Chondrocyte (in vitro differentiated cells): ENCODE measurements at regions not wholly inside any gene's neighbourhood (a gene's known extent, or its start where the extent isn't known, plus 50 kb on each side); places are given as distances from the start of the nearest gene placed in this dataset.
A peak's percentile ranks its signal among the peaks of the same experiment; 100 is the strongest.

Source experiments
- DNase-seq: peaks from one replicate; pipeline ENCODE4 v3.0.0; 2021; ENCODE audit warnings: mixed read lengths, low spot score
- H3K27ac Mint-ChIP-seq: one replicate; pipeline ENCODE4 v1.8.0; 2021; ENCODE audit warnings: mild to moderate bottlenecking, moderate library complexity, mixed read lengths; ENCODE audit not compliant: unreplicated experiment
- H3K27me3 Mint-ChIP-seq: 2 replicates; pipeline ENCODE4 v1.8.0; 2021; ENCODE audit warnings: low read depth, mixed read lengths
- H3K36me3 Mint-ChIP-seq: 2 replicates; pipeline ENCODE4 v1.8.0; 2021; ENCODE audit warnings: low read depth, mixed read lengths
- H3K4me1 Mint-ChIP-seq: 2 replicates; pipeline ENCODE4 v1.8.0; 2021; ENCODE audit warnings: low read depth, mild to moderate bottlenecking, mixed read lengths
- H3K4me3 Mint-ChIP-seq: one replicate; pipeline ENCODE4 v1.8.0; 2021; ENCODE audit warnings: mild to moderate bottlenecking, moderate library complexity, mixed read lengths; ENCODE audit not compliant: unreplicated experiment
- H3K9me3 Mint-ChIP-seq: 2 replicates; pipeline ENCODE4 v1.8.0; 2021; ENCODE audit warnings: low read depth, mixed read lengths
- TF ChIP-seq, protein P1 (sequence below): fragments of 200-600 bp; sonication (generic); IDR thresholded peaks from 2 replicates; pipeline ENCODE4 v1.5.0; 2021; ENCODE audit warnings: antibody characterized with exemption, mild to moderate bottlenecking, moderate library complexity

- peaks cover 14% of the 10 kb centered on the region for H3K27me3 Mint-ChIP-seq
- H3K27ac Mint-ChIP-seq: no peak overlapping the region
- peaks cover 4% of the 10 kb centered on the region for H3K36me3 Mint-ChIP-seq
- no peak overlapping the region for H3K4me3 Mint-ChIP-seq
- peaks cover 6% of the 10 kb centered on the region for H3K4me1 Mint-ChIP-seq
- TF ChIP-seq, protein P1, sequence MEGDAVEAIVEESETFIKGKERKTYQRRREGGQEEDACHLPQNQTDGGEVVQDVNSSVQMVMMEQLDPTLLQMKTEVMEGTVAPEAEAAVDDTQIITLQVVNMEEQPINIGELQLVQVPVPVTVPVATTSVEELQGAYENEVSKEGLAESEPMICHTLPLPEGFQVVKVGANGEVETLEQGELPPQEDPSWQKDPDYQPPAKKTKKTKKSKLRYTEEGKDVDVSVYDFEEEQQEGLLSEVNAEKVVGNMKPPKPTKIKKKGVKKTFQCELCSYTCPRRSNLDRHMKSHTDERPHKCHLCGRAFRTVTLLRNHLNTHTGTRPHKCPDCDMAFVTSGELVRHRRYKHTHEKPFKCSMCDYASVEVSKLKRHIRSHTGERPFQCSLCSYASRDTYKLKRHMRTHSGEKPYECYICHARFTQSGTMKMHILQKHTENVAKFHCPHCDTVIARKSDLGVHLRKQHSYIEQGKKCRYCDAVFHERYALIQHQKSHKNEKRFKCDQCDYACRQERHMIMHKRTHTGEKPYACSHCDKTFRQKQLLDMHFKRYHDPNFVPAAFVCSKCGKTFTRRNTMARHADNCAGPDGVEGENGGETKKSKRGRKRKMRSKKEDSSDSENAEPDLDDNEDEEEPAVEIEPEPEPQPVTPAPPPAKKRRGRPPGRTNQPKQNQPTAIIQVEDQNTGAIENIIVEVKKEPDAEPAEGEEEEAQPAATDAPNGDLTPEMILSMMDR: no peak
- DNase-seq: no peak
- peaks cover 12% of the 10 kb centered on the region for H3K9me3 Mint-ChIP-seq
Observed at GRCh38 chr3:99041747-99042146, 140.3 kb upstream of the DCBLD2 start.

DNA sequence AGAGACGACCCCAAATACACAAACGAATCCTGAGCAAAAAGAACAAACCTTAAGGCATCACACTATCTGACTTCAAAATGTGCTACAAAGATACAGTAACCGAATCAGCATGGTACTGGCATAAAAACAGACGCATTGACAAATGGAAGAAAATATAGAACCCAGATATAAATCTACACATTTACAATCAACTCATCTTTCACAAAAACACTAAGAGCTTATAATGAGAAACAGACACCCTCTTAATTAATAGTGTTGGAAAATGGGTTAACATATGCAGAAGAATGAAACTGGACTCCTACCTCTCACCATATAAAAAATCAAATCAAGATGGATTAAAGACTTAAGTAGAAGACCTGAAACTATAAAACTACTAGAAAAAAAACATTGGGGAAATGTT, 130.3 kb upstream of the DCBLD2 start:
- Mint-ChIP-seq H3K27me3 (no peaks in the 10 kb centered on the region), H3K9me3 (peaks cover 17% of the 10 kb centered on the region), H3K36me3 (peaks cover 12% of the 10 kb centered on the region), H3K4me1 (no peaks in the 10 kb centered on the region), H3K27ac (no peak overlapping the region), H3K4me3 (no peak overlapping the region)
- no peak for DNase-seq
- TF ChIP-seq, protein P1: no peak

- TF ChIP-seq, protein P1: peak; percentile 95
- Mint-ChIP-seq H3K27me3 (no peaks in the 10 kb centered on the region), H3K9me3 (peaks cover 17% of the 10 kb centered on the region), H3K27ac (no peak overlapping the region), H3K4me1 (peaks cover 11% of the 10 kb centered on the region), H3K36me3 (peaks cover 10% of the 10 kb centered on the region), H3K4me3 (no peak overlapping the region)
- no peak for DNase-seq
Observed at GRCh38 chr3:99023590-99024192, 122.2 kb upstream of the DCBLD2 start.

GRCh38 chr3:99021466-99021865, 120.0 kb upstream of the DCBLD2 start:
- TF ChIP-seq, protein P1: no peak
- no peak overlapping the region for H3K4me3 Mint-ChIP-seq
- peaks cover 11% of the 10 kb centered on the region for H3K4me1 Mint-ChIP-seq
- DNase-seq: no peak
- H3K36me3 Mint-ChIP-seq: peaks cover 2% of the 10 kb centered on the region
- no peaks in the 10 kb centered on the region for H3K27me3 Mint-ChIP-seq
- peaks cover 7% of the 10 kb centered on the region for H3K9me3 Mint-ChIP-seq
- no peak overlapping the region for H3K27ac Mint-ChIP-seq

DNA sequence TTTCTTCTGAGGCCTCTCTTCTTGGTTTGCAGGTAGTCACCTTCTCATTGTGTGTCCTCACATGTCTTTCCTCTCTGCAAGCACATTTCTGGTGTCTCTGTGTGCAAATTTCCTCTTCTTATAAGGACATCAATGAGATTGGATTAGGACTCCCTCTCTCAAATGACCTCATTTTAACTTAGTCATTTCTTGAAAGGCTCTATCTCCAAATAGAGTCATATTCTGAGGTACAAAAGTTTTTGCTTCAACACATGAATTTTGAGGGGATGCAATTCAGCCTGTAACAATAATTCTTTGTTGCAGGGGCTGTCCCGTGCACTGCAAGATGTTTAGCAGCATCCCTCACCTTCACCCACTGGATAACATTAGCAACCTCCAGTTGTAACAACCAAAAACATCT, 115.0 kb upstream of the DCBLD2 start:
- Mint-ChIP-seq H3K27ac (no peak overlapping the region), H3K4me3 (no peak overlapping the region), H3K36me3 (no peaks in the 10 kb centered on the region), H3K27me3 (no peaks in the 10 kb centered on the region), H3K4me1 (peaks cover 10% of the 10 kb centered on the region), H3K9me3 (peaks cover 4% of the 10 kb centered on the region)
- no peak for DNase-seq
- TF ChIP-seq, protein P1: no peak
